Erythroblast (primary cell): ENCODE measurements at regions not wholly inside any gene's neighbourhood (a gene's known extent, or its start where the extent isn't known, plus 50 kb on each side); places are given as distances from the start of the nearest gene placed in this dataset.

Source experiments
- GATA1 ChIP-seq: IDR thresholded peaks from 2 replicates; pipeline ENCODE4 v1.6.1; 2011; ENCODE audit warnings: low read depth, mild to moderate bottlenecking, control low read depth, low read length, moderate library complexity
- POLR2A ChIP-seq: IDR thresholded peaks from 2 replicates; pipeline ENCODE4 v1.6.1; 2011; ENCODE audit warnings: mild to moderate bottlenecking, low read length

GRCh38 chr14:54192610-54193009, 204.2 kb upstream of the CDKN3 start:
- no peak for TF ChIP-seq POLR2A
- no peak for TF ChIP-seq GATA1
